ENCODE measurements at regions not wholly inside any gene's neighbourhood (a gene's known extent, or its start where the extent isn't known, plus 50 kb on each side); places are given as distances from the start of the nearest gene placed in this dataset.

GRCh38 chr15:94064676-94065313 lies 166.6 kb upstream of the MCTP2 start:
- intact Hi-C loops (cut with DNase I), result no loop called here

GRCh38 chr15:94061041-94061440 lies 170.3 kb upstream of the MCTP2 start:
- TF ChIP-seq CTCF (IDR thresholded peaks at IDR 0.05), result no peak
- no peaks in the 10 kb centered on the region for H3K4me1 ChIP-seq

More at GRCh38 chr15:94064676-94065313, 166.6 kb upstream of the MCTP2 start:
- Histone ChIP-seq H3K4me3 (no peak overlapping the region), H3K36me3 (no peaks in the 10 kb centered on the region), H3K27me3 (no peaks in the 10 kb centered on the region), H3K9ac (ENCODE audit: low read depth in 2 of 2, low read length in 2 of 2) (no peak overlapping the region), H3K9me3 (no peaks in the 10 kb centered on the region), H3K4me1 (no peaks in the 10 kb centered on the region), H3K27ac (no peak overlapping the region)
- TF ChIP-seq CTCF (IDR thresholded peaks at IDR 0.05), result no peak
- DNase-seq, result no peak

DNA sequence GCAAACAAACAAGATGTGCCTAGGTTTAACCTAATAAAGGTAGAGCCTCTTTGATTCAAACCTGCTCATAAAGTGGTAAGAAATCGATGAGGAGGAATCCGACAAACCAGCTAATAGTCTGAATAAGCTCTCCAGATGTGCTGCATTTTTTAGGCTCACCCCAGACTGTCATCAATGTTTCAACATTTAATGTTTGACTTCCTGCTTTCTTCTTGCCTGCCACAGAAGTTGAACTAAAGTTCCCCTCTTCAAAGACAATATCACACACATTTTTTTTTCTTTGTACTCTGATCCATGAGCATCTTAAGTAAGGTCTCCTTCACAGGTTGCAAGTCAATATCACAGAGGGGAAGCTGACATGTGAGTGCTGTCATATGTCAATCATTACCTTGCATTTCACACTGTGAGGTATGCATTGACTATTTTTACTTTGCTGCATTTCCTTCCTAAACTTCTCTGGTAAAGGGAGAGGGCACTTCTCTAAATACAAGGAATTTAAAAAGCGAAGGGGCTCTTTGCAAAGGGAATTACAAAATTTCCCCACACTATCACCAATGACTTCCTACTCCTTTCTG lies 172.3 kb upstream of the MCTP2 start:
- H3K36me3 ChIP-seq, result no peaks in the 10 kb centered on the region
- intact Hi-C loops (cut with DNase I), result no loop called here
- no peak overlapping the region for H3K4me3 ChIP-seq
- H3K27ac ChIP-seq, result no peak overlapping the region
- no peak overlapping the region for H3K9ac ChIP-seq (ENCODE audit: low read depth in 2 of 2, low read length in 2 of 2)
- no peaks in the 10 kb centered on the region for H3K9me3 ChIP-seq
- H3K27me3 ChIP-seq, result no peaks in the 10 kb centered on the region
- no peak for DNase-seq
- no peaks in the 10 kb centered on the region for H3K4me1 ChIP-seq
- TF ChIP-seq CTCF (IDR thresholded peaks at IDR 0.05), result no peak

More at GRCh38 chr15:94061041-94061440, 170.3 kb upstream of the MCTP2 start:
- intact Hi-C loops (cut with DNase I), result no loop called here
- no peak overlapping the region for H3K4me3 ChIP-seq
- no peak for DNase-seq
- H3K9me3 ChIP-seq, result no peaks in the 10 kb centered on the region
- H3K27ac ChIP-seq, result no peak overlapping the region
- no peaks in the 10 kb centered on the region for H3K27me3 ChIP-seq
- no peak overlapping the region for H3K9ac ChIP-seq (ENCODE audit: low read depth in 2 of 2, low read length in 2 of 2)
- no peaks in the 10 kb centered on the region for H3K36me3 ChIP-seq

DNA sequence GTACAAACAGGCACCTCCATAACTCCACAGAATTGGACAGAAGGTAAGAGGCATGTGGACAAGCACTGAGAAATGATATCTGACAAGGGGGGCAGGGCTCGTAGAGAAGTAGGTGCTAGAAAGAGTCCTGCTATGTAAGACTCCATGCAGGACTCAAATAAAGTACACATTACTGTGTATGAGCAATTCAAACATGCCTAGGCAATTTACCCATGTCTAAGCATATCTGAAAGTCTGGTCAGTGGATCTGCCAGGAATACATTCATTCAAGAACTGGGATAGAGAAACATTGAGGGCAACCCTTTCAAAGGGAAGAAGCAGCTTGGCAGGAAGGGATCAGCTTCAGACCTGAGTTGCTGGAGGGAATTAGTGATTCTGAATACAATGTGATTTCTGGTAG lies 174.1 kb upstream of the MCTP2 start:
- Histone ChIP-seq H3K4me1 (no peaks in the 10 kb centered on the region), H3K4me3 (no peak overlapping the region), H3K27me3 (no peaks in the 10 kb centered on the region), H3K36me3 (no peaks in the 10 kb centered on the region), H3K27ac (no peak overlapping the region), H3K9me3 (no peaks in the 10 kb centered on the region), H3K9ac (ENCODE audit: low read depth in 2 of 2, low read length in 2 of 2) (no peak overlapping the region)
- no peak for DNase-seq
- intact Hi-C loops (cut with DNase I), result no loop called here
- no peak for TF ChIP-seq CTCF (IDR thresholded peaks at IDR 0.05)

DNA sequence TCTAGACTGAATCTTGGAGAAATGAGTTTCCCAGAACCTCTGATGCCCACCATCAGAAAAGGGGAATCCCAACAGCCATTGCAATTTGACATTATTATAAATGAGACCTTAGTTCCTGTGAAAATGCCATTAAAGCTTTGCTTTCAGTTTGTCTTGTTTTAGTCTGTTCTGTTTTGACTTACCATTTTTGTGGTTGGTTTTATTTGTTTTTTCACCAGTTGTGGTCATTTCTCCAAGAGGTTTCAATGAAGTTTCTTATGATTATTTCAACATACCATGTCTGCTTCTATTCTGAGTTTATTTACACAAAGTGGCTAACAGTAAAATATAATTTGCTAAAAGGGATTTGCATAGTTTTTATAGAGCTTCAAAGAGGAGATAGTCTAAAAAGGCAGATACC lies 175.0 kb upstream of the MCTP2 start:
- Histone ChIP-seq H3K9me3 (no peaks in the 10 kb centered on the region), H3K4me3 (no peak overlapping the region), H3K4me1 (no peaks in the 10 kb centered on the region), H3K36me3 (no peaks in the 10 kb centered on the region), H3K9ac (ENCODE audit: low read depth in 2 of 2, low read length in 2 of 2) (no peak overlapping the region), H3K27ac (no peak overlapping the region), H3K27me3 (no peaks in the 10 kb centered on the region)
- intact Hi-C loops (cut with DNase I), result no loop called here
- TF ChIP-seq CTCF (IDR thresholded peaks at IDR 0.05), result no peak
- DNase-seq, result no peak
